Uterus (tissue), 2 donors: ENCODE measurements at regions not wholly inside any gene's neighbourhood (a gene's known extent, or its start where the extent isn't known, plus 50 kb on each side); places are given as distances from the start of the nearest gene placed in this dataset.

Source experiments
- CTCF ChIP-seq, 4 experiments: fragments of 200-600 bp in 2 of 4; fragments of 450-650 bp in 2 of 4; sonication (generic) in 2 of 4; IDR thresholded peaks; one replicate each; pipeline ENCODE4 v1.5.1; 2016 to 2019; ENCODE audit warnings: antibody characterized with exemption in 4 of 4, mild to moderate bottlenecking in 2 of 4, moderate library complexity in 1 of 4
- POLR2A ChIP-seq, 2 donors: fragments of 450-650 bp; IDR thresholded peaks; one replicate each; pipeline ENCODE4 v1.6.1; 2016; ENCODE audit warnings: antibody characterized with exemption in 2 of 2, mild to moderate bottlenecking in 1 of 2, moderate library complexity in 1 of 2

- TF ChIP-seq CTCF (IDR thresholded peaks at IDR 0.05) (no peak), POLR2A (IDR thresholded peaks at IDR 0.05) (no peak)
These were observed 102.3 kb upstream of the GNG12 start for GRCh38 chr1:67935560-67935959.
